Panc1 (cell line): ENCODE measurements at regions not wholly inside any gene's neighbourhood (a gene's known extent, or its start where the extent isn't known, plus 50 kb on each side); places are given as distances from the start of the nearest gene placed in this dataset.

Source experiments
- ATAC-seq: fragments of 200-7000 bp; cut with Tn5 transposase; 2 replicates; pipeline ENCODE4 v1.9.1; 2020; ENCODE audit warnings: mild to moderate bottlenecking, moderate library complexity
- BruUV-seq: library from RNA; stranded (reverse); fragments of 400-500 nt; replicated peaks from 2 replicates; lab custom pipeline; 2021; lab: Mats Ljungman, UMichigan
- CTCF ChIA-PET: fragments of 300-600 bp; sonication (Branson Sonifier 250); formaldehyde crosslinking; loops from one replicate; lab custom pipeline; 2022; ENCODE audit warnings: antibody characterized with exemption; lab: Charles Lee
- POLR2A ChIA-PET: fragments of 300-600 bp; sonication (Branson Sonifier 250); formaldehyde crosslinking; loops from one replicate; lab custom pipeline; 2022; ENCODE audit warnings: antibody characterized with exemption; lab: Charles Lee
- DNase-seq: peaks from one replicate; pipeline ENCODE4 v3.0.0-alpha.2; 2010; ENCODE audit warnings: low read depth, low spot score
- H3K27ac ChIP-seq: 2 replicates; pipeline ENCODE4 v1.5.1; 2011; ENCODE audit warnings: mild to moderate bottlenecking, low read length, inconsistent platforms
- H3K27me3 ChIP-seq: fragments of 200-500 bp; sonication (Bioruptor generic); 2 replicates; pipeline ENCODE4 v1.6.0; 2014; ENCODE audit warnings: low read length, inconsistent platforms; ENCODE audit not compliant: control insufficient read depth, insufficient read depth
- H3K36me3 ChIP-seq: fragments of 200-500 bp; sonication (Bioruptor generic); 2 replicates; pipeline ENCODE4 v1.5.1; 2014; ENCODE audit warnings: inconsistent platforms, mild to moderate bottlenecking, low read length, moderate library complexity; ENCODE audit not compliant: control insufficient read depth, insufficient read depth
- H3K4me1 ChIP-seq: 2 replicates; pipeline ENCODE4 v1.5.1; 2011; ENCODE audit warnings: inconsistent platforms, mild to moderate bottlenecking, low read length, moderate library complexity; ENCODE audit not compliant: control insufficient read depth, insufficient read depth
- H3K4me3 ChIP-seq, 2 experiments: 2 replicates each; pipeline ENCODE4 v1.5.1; 2011 to 2012; ENCODE audit warnings: low read depth in 2 of 2, low read length in 2 of 2, mild to moderate bottlenecking in 2 of 2, inconsistent platforms in 1 of 2, moderate library complexity in 1 of 2
- H3K9me3 ChIP-seq: fragments of 200-500 bp; sonication (Bioruptor generic); 2 replicates; pipeline ENCODE4 v1.5.1; 2014; ENCODE audit warnings: low read depth, mild to moderate bottlenecking, inconsistent platforms, low read length, moderate library complexity; ENCODE audit not compliant: control insufficient read depth, insufficient read depth
- POLR2AphosphoS5 ChIP-seq: IDR thresholded peaks from 2 replicates; pipeline ENCODE4 v1.6.1; 2012; ENCODE audit warnings: mild to moderate bottlenecking, low read depth, low read length, moderate library complexity
- SIN3A ChIP-seq: IDR thresholded peaks from 2 replicates; pipeline ENCODE4 v1.6.1; 2012; ENCODE audit warnings: low read depth, mild to moderate bottlenecking, low read length, moderate library complexity, borderline replicate concordance; ENCODE audit not compliant: insufficient read depth
- TCF7L2 ChIP-seq: IDR thresholded peaks from 2 replicates; pipeline ENCODE4 v1.6.1; 2011; ENCODE audit warnings: mild to moderate bottlenecking, low read depth, low read length, inconsistent platforms
- in situ Hi-C: cut with HindIII; loops from 2 replicates; pipeline ENCODE4 v1.10.0; 2016; ENCODE audit warnings: low sequenced_read_pairs, low pct_unique_long_range_greater_than_20kb
- intact Hi-C: fragments of 100-400 bp; cut with micrococcal nuclease; formaldehyde crosslinking; loops from one replicate; pipeline ENCODE4 v1.10.0; 2022; ENCODE audit not compliant: unreplicated experiment
- TF ChIP-seq, protein P1 (sequence below), 2 experiments: IDR thresholded peaks; 2 replicates each; pipeline ENCODE4 v1.6.1; 2011 to 2012; ENCODE audit warnings: low read depth in 2 of 2, control low read depth in 1 of 2, low read length in 1 of 2, mild to moderate bottlenecking in 1 of 2, moderate library complexity in 1 of 2; ENCODE audit not compliant: insufficient read depth in 1 of 2
- TF ChIP-seq, protein P2 (sequence below): fragments of 450-650 bp; IDR thresholded peaks from 2 replicates; pipeline ENCODE4 v1.5.1; 2017; ENCODE audit warnings: mild to moderate bottlenecking

DNA sequence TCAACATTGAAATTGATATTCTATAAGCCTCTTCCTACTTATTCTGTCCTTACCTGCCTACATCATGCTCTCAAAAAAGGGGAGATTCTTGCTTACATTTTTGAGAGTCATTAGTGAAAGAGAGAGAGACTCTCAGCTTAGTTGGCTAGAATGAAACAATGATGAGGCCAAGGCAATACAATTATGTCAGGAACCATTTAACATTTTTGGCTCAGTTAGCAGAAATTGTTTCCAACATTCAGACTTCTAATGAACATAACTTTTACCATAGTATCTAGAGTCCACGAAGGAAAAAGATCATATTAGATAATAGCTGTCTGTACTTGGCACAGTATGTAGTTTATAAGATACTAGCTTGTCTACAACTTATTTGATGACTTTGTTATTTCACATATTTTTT is 263.7 kb upstream of the ARX start:
- ATAC-seq = no peak
- TF ChIP-seq, protein P1, sequence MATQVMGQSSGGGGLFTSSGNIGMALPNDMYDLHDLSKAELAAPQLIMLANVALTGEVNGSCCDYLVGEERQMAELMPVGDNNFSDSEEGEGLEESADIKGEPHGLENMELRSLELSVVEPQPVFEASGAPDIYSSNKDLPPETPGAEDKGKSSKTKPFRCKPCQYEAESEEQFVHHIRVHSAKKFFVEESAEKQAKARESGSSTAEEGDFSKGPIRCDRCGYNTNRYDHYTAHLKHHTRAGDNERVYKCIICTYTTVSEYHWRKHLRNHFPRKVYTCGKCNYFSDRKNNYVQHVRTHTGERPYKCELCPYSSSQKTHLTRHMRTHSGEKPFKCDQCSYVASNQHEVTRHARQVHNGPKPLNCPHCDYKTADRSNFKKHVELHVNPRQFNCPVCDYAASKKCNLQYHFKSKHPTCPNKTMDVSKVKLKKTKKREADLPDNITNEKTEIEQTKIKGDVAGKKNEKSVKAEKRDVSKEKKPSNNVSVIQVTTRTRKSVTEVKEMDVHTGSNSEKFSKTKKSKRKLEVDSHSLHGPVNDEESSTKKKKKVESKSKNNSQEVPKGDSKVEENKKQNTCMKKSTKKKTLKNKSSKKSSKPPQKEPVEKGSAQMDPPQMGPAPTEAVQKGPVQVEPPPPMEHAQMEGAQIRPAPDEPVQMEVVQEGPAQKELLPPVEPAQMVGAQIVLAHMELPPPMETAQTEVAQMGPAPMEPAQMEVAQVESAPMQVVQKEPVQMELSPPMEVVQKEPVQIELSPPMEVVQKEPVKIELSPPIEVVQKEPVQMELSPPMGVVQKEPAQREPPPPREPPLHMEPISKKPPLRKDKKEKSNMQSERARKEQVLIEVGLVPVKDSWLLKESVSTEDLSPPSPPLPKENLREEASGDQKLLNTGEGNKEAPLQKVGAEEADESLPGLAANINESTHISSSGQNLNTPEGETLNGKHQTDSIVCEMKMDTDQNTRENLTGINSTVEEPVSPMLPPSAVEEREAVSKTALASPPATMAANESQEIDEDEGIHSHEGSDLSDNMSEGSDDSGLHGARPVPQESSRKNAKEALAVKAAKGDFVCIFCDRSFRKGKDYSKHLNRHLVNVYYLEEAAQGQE (IDR thresholded peaks at IDR 0.05; ENCODE audit: insufficient read depth in 1 of 2, low read depth in 2 of 2, low read length in 1 of 2) = no peak
- TF ChIP-seq TCF7L2 (no peak), SIN3A (no peak), POLR2AphosphoS5 (no peak)
- TF ChIP-seq, protein P2, sequence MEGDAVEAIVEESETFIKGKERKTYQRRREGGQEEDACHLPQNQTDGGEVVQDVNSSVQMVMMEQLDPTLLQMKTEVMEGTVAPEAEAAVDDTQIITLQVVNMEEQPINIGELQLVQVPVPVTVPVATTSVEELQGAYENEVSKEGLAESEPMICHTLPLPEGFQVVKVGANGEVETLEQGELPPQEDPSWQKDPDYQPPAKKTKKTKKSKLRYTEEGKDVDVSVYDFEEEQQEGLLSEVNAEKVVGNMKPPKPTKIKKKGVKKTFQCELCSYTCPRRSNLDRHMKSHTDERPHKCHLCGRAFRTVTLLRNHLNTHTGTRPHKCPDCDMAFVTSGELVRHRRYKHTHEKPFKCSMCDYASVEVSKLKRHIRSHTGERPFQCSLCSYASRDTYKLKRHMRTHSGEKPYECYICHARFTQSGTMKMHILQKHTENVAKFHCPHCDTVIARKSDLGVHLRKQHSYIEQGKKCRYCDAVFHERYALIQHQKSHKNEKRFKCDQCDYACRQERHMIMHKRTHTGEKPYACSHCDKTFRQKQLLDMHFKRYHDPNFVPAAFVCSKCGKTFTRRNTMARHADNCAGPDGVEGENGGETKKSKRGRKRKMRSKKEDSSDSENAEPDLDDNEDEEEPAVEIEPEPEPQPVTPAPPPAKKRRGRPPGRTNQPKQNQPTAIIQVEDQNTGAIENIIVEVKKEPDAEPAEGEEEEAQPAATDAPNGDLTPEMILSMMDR = no peak
- H3K4me1 ChIP-seq = no peaks in the 10 kb centered on the region
- DNase-seq = no peak
- BruUV-seq = no TSS peak
- no peaks in the 10 kb centered on the region for H3K36me3 ChIP-seq
- no peak overlapping the region for H3K4me3 ChIP-seq
- intact Hi-C loops = no loop called here
- in situ Hi-C loops = no loop called here
- no peaks in the 10 kb centered on the region for H3K27me3 ChIP-seq
- no peaks in the 10 kb centered on the region for H3K9me3 ChIP-seq
- ChIA-PET POLR2A (no interaction called here), CTCF (no interaction called here)
- no peak overlapping the region for H3K27ac ChIP-seq

DNA sequence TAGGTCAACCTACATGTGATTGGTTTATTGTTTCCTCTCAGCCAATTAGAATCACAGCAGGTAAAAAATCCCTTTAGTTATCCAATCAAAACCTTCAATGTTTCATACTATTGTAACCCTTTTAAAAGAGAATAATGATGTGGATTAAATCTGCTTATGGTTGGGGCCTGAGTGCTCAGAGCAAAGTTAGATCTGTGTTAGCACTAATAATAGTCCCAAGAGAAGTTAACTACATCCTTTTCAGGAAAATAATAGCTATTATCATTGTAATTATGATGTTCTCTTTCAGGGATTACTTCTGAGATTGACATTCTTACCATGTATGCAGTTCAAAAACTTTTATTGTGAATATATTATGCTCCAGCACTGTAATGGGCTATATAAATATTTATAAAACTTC is 262.6 kb upstream of the ARX start:
- Histone ChIP-seq H3K4me1 (no peaks in the 10 kb centered on the region), H3K9me3 (no peaks in the 10 kb centered on the region), H3K36me3 (no peaks in the 10 kb centered on the region), H3K4me3 (no peak overlapping the region), H3K27ac (no peak overlapping the region), H3K27me3 (no peaks in the 10 kb centered on the region)
- POLR2A ChIA-PET = no interaction called here
- BruUV-seq = no TSS peak
- CTCF ChIA-PET = no interaction called here
- intact Hi-C loops = no loop called here
- ATAC-seq = no peak
- in situ Hi-C loops = no loop called here
- TF ChIP-seq TCF7L2 = no peak
- no peak for DNase-seq

DNA sequence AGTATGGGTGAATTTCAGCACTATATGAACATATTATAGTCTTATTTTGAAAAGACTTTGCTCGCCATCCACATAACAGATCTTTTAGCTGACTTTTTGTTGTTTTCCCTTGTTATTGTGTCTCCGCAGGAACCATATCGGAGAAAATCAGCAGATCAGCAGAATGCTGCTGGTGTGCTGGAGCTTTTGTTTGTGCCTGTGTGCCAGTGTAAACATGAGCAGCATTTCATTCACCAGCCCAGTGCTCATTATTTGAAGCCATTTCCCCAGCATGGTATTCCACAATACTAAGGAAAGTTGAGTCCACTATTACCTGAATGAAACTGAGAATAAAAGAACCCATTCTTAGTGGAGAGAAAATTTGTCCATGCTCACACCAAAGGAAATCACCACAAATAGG is 261.8 kb upstream of the ARX start:
- H3K27me3 ChIP-seq = no peaks in the 10 kb centered on the region
- no peak for TF ChIP-seq SIN3A
- H3K4me1 ChIP-seq = no peaks in the 10 kb centered on the region
- in situ Hi-C loops = no loop called here
- POLR2A ChIA-PET = no interaction called here
- no peaks in the 10 kb centered on the region for H3K36me3 ChIP-seq
- BruUV-seq = no TSS peak
- DNase-seq (no peak), ATAC-seq (no peak)
- CTCF ChIA-PET = no interaction called here
- H3K4me3 ChIP-seq = no peak overlapping the region
- intact Hi-C loops = no loop called here
- no peaks in the 10 kb centered on the region for H3K9me3 ChIP-seq
- no peak overlapping the region for H3K27ac ChIP-seq
